Natural killer cell (primary cell): ENCODE measurements at regions not wholly inside any gene's neighbourhood (a gene's known extent, or its start where the extent isn't known, plus 50 kb on each side); places are given as distances from the start of the nearest gene placed in this dataset.

Experiments
- ATAC-seq, 3 donors: fragments of 150-1000 bp in 2 of 3; fragments of 200-7000 bp in 1 of 3; cut with Tn5 transposase; 1 replicate in 1 of 3; 2 replicates in 2 of 3; pipeline ENCODE4 v1.10.0; 2021; ENCODE audit warnings: mild to moderate bottlenecking in 2 of 3, moderate library complexity in 2 of 3
- DNase-seq, 2 donors: peaks; one replicate each; pipeline versions ENCODE4 v3.0.0 to v3.0.0-alpha.2; 2013 to 2021; ENCODE audit warnings: mixed read lengths in 1 of 2
- H3K27ac ChIP-seq: one replicate; pipeline ENCODE4 v1.5.1; 2013; ENCODE audit warnings: mild to moderate bottlenecking, low read length
- H3K27me3 ChIP-seq: one replicate; pipeline ENCODE4 v1.6.1; 2013; ENCODE audit warnings: low read length; ENCODE audit not compliant: control insufficient read depth, insufficient read depth
- H3K36me3 ChIP-seq: one replicate; pipeline ENCODE4 v1.6.1; 2013; ENCODE audit warnings: low read length; ENCODE audit not compliant: control insufficient read depth, insufficient read depth
- H3K4me1 ChIP-seq: one replicate; pipeline ENCODE4 v1.6.1; 2013; ENCODE audit warnings: low read length; ENCODE audit not compliant: control insufficient read depth, insufficient read depth
- H3K4me3 ChIP-seq: one replicate; pipeline ENCODE4 v1.5.1; 2013; ENCODE audit warnings: low read length
- H3K9me3 ChIP-seq: one replicate; pipeline ENCODE4 v1.6.1; 2013; ENCODE audit warnings: low read length; ENCODE audit not compliant: control insufficient read depth, insufficient read depth
- H3K27ac Mint-ChIP-seq, 2 donors: one replicate each; pipeline ENCODE4 v1.8.0; 2022; ENCODE audit warnings: mild to moderate bottlenecking in 2 of 2, mixed read lengths in 2 of 2, moderate library complexity in 1 of 2
- H3K27me3 Mint-ChIP-seq, 2 donors: one replicate each; pipeline ENCODE4 v1.8.0; 2022; ENCODE audit warnings: low read depth in 2 of 2, mixed read lengths in 2 of 2
- H3K36me3 Mint-ChIP-seq: one replicate; pipeline ENCODE4 v1.8.0; 2022; ENCODE audit warnings: mixed read lengths
- H3K4me1 Mint-ChIP-seq, 2 donors: one replicate each; pipeline ENCODE4 v1.8.0; 2022; ENCODE audit warnings: mixed read lengths in 2 of 2
- H3K4me3 Mint-ChIP-seq: one replicate; pipeline ENCODE4 v1.8.0; 2022; ENCODE audit warnings: mild to moderate bottlenecking, moderate library complexity, mixed read lengths
- H3K9me3 Mint-ChIP-seq, 2 donors: one replicate each; pipeline ENCODE4 v1.8.0; 2022; ENCODE audit warnings: mixed read lengths in 2 of 2
- WGBS: methylation state at CpG from one replicate; pipeline ENCODE4 v1.1.7; 2013; ENCODE audit warnings: missing lambda C conversion rate; ENCODE audit not compliant: insufficient coverage; 5-methylcytosine and 5-hydroxymethylcytosine counted together
- intact Hi-C: fragments of 100-400 bp; cut with micrococcal nuclease; formaldehyde crosslinking; loops from one replicate; pipeline ENCODE4 v1.14.2; 2022
- TF ChIP-seq, protein P1 (sequence below): fragments of 200-600 bp; IDR thresholded peaks from one replicate; pipeline ENCODE4 v1.8.0; 2022; ENCODE audit warnings: antibody characterized with exemption

- Histone ChIP-seq H3K4me3 (no peak overlapping the region), H3K4me1 (no peaks in the 10 kb centered on the region), H3K36me3 (no peaks in the 10 kb centered on the region), H3K27me3 (no peaks in the 10 kb centered on the region), H3K9me3 (no peaks in the 10 kb centered on the region), H3K27ac (no peak overlapping the region)
- TF ChIP-seq, protein P1, sequence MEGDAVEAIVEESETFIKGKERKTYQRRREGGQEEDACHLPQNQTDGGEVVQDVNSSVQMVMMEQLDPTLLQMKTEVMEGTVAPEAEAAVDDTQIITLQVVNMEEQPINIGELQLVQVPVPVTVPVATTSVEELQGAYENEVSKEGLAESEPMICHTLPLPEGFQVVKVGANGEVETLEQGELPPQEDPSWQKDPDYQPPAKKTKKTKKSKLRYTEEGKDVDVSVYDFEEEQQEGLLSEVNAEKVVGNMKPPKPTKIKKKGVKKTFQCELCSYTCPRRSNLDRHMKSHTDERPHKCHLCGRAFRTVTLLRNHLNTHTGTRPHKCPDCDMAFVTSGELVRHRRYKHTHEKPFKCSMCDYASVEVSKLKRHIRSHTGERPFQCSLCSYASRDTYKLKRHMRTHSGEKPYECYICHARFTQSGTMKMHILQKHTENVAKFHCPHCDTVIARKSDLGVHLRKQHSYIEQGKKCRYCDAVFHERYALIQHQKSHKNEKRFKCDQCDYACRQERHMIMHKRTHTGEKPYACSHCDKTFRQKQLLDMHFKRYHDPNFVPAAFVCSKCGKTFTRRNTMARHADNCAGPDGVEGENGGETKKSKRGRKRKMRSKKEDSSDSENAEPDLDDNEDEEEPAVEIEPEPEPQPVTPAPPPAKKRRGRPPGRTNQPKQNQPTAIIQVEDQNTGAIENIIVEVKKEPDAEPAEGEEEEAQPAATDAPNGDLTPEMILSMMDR: no peak
- no peaks in the 10 kb centered on the region for H3K27me3 Mint-ChIP-seq
- no peaks in the 10 kb centered on the region for H3K36me3 Mint-ChIP-seq
- no peak overlapping the region for H3K4me3 Mint-ChIP-seq
- no peaks in the 10 kb centered on the region for H3K9me3 Mint-ChIP-seq
- intact Hi-C loops: no loop called here
- ATAC-seq (no peak), DNase-seq (no peak)
- H3K27ac Mint-ChIP-seq: no peak overlapping the region
- H3K4me1 Mint-ChIP-seq: no peaks in the 10 kb centered on the region
- 71% methylated on average over 9 of the region's 9 CpGs for WGBS
Measured at GRCh38 chr20:39268491-39268951, 306.4 kb downstream of the DHX35 start.

DNA sequence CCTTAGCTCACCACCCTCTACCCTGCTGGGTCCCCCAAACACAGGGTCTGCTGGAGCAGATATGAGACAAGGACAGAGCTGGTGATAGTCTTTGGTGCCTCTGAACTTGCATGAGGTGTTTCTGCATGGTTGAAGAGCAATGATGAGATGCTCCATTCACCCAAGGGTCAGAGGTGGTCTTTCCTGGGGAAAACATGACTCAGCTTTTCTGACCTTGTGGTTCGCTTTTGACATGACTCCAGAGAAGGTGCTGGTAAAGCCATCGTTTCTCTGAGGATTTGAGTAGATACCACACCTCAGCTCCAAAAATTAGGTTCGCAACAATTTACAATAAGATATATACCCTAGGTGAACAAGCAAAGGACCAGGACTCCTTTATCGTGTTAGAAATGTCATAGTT is 304.8 kb downstream of the DHX35 start:
- H3K4me3 Mint-ChIP-seq: no peak overlapping the region
- H3K4me1 ChIP-seq: no peaks in the 10 kb centered on the region
- DNase-seq (no peak), ATAC-seq (no peak)
- H3K36me3 ChIP-seq: no peaks in the 10 kb centered on the region
- H3K4me3 ChIP-seq: no peak overlapping the region
- H3K27ac Mint-ChIP-seq: no peak overlapping the region
- no peaks in the 10 kb centered on the region for H3K9me3 Mint-ChIP-seq
- WGBS: 72% methylated on average over 3 of the region's 4 CpGs
- intact Hi-C loops: no loop called here
- no peaks in the 10 kb centered on the region for H3K27me3 Mint-ChIP-seq
- H3K4me1 Mint-ChIP-seq: no peaks in the 10 kb centered on the region
- H3K36me3 Mint-ChIP-seq: no peaks in the 10 kb centered on the region
- H3K27ac ChIP-seq: no peak overlapping the region
- TF ChIP-seq, protein P1: no peak
- no peaks in the 10 kb centered on the region for H3K9me3 ChIP-seq
- no peaks in the 10 kb centered on the region for H3K27me3 ChIP-seq

GRCh38 chr20:39264506-39265172 is 302.5 kb downstream of the DHX35 start:
- H3K27ac Mint-ChIP-seq: no peak overlapping the region
- ATAC-seq (peak in 1 of 3 donors; percentile 55), DNase-seq (peak in 1 of 2 donors; percentile 60)
- no peaks in the 10 kb centered on the region for H3K27me3 ChIP-seq
- H3K4me1 ChIP-seq: no peaks in the 10 kb centered on the region
- H3K4me1 Mint-ChIP-seq: no peaks in the 10 kb centered on the region
- no peaks in the 10 kb centered on the region for H3K9me3 ChIP-seq
- H3K4me3 ChIP-seq: no peak overlapping the region
- 24% methylated on average over 3 of the region's 3 CpGs for WGBS
- H3K36me3 Mint-ChIP-seq: no peaks in the 10 kb centered on the region
- TF ChIP-seq, protein P1: peak; percentile 74
- H3K27me3 Mint-ChIP-seq: no peaks in the 10 kb centered on the region
- no peaks in the 10 kb centered on the region for H3K9me3 Mint-ChIP-seq
- intact Hi-C loops: no loop called here
- no peaks in the 10 kb centered on the region for H3K36me3 ChIP-seq
- H3K27ac ChIP-seq: no peak overlapping the region
- H3K4me3 Mint-ChIP-seq: no peak overlapping the region

DNA sequence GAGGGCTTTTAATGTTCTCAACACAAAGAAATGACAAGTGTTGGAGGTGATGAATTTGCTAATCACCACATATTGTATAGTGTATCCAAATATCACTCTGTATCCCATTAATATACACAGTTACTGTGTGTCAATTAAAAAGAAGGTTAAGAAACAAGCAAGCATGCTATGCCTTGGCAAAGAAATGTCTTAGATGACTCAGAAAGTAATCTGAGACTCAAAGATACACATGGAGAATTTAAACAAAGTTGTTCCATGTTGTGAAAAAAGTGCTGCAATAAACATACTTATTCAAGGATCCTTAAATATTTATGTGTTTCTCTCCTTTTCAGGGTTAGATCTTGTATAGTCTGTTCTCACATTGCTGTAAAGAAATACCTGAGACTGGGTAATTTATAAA is 300.9 kb downstream of the DHX35 start:
- TF ChIP-seq, protein P1: no peak
- H3K4me3 Mint-ChIP-seq: no peak overlapping the region
- no peaks in the 10 kb centered on the region for H3K9me3 Mint-ChIP-seq
- Histone ChIP-seq H3K27ac (no peak overlapping the region), H3K9me3 (no peaks in the 10 kb centered on the region), H3K4me1 (no peaks in the 10 kb centered on the region), H3K36me3 (no peaks in the 10 kb centered on the region), H3K4me3 (no peak overlapping the region), H3K27me3 (no peaks in the 10 kb centered on the region)
- H3K27me3 Mint-ChIP-seq: no peaks in the 10 kb centered on the region
- intact Hi-C loops: no loop called here
- no peaks in the 10 kb centered on the region for H3K36me3 Mint-ChIP-seq
- no peaks in the 10 kb centered on the region for H3K4me1 Mint-ChIP-seq
- DNase-seq (no peak), ATAC-seq (no peak)
- no peak overlapping the region for H3K27ac Mint-ChIP-seq
